Astrocyte (in vitro differentiated cells and primary cell): ENCODE measurements at regions not wholly inside any gene's neighbourhood (a gene's known extent, or its start where the extent isn't known, plus 50 kb on each side); places are given as distances from the start of the nearest gene placed in this dataset.

Experiments used
- DNase-seq: peaks from one replicate; pipeline ENCODE4 v3.0.0-alpha.2; 2010; ENCODE audit warnings: low read depth
- FAIRE-seq: peaks from 2 replicates; lab custom pipeline; 2011; peaks lifted over from hg19 to GRCh38; lab: Jason Lieb, UNC
- H2AFZ ChIP-seq: 2 replicates; pipeline ENCODE4 v1.6.0; 2012; ENCODE audit warnings: low read depth, low read length, inconsistent platforms
- H3K27ac ChIP-seq: 2 replicates; pipeline ENCODE4 v1.5.1; 2011; ENCODE audit warnings: low read depth, low read length, inconsistent platforms
- H3K27me3 ChIP-seq: 2 replicates; pipeline ENCODE4 v1.6.0; 2011; ENCODE audit warnings: low read length, inconsistent platforms; ENCODE audit not compliant: insufficient read depth
- H3K36me3 ChIP-seq: 2 replicates; pipeline ENCODE4 v1.5.1; 2011; ENCODE audit warnings: low read length, inconsistent platforms; ENCODE audit not compliant: insufficient read depth
- H3K4me1 ChIP-seq: 2 replicates; pipeline ENCODE4 v1.5.1; 2011; ENCODE audit warnings: low read length, inconsistent platforms; ENCODE audit not compliant: insufficient read depth
- H3K4me2 ChIP-seq: 2 replicates; pipeline ENCODE4 v1.6.0; 2012; ENCODE audit warnings: low read length, inconsistent platforms
- H3K4me3 ChIP-seq: 2 replicates; pipeline ENCODE4 v1.5.1; 2011; ENCODE audit warnings: low read depth, mild to moderate bottlenecking, low read length, inconsistent platforms; ENCODE audit not compliant: insufficient read depth
- H3K79me2 ChIP-seq: 2 replicates; pipeline ENCODE4 v1.6.0; 2012; ENCODE audit warnings: mild to moderate bottlenecking, low read length, inconsistent platforms; ENCODE audit not compliant: insufficient read depth
- H3K9ac ChIP-seq: 2 replicates; pipeline ENCODE4 v1.6.0; 2012; ENCODE audit warnings: mild to moderate bottlenecking, low read length, inconsistent platforms
- H3K9me3 ChIP-seq: 2 replicates; pipeline ENCODE4 v1.5.1; 2012; ENCODE audit warnings: low read depth, mild to moderate bottlenecking, low read length, inconsistent platforms; ENCODE audit not compliant: insufficient read depth
- H4K20me1 ChIP-seq: 2 replicates; pipeline ENCODE4 v1.6.0; 2012; ENCODE audit warnings: low read length, inconsistent platforms; ENCODE audit not compliant: insufficient read depth
- H3K27ac Mint-ChIP-seq: one replicate; pipeline ENCODE4 v1.8.0; 2021; ENCODE audit warnings: mild to moderate bottlenecking, mixed read lengths; ENCODE audit not compliant: unreplicated experiment
- H3K27me3 Mint-ChIP-seq: one replicate; pipeline ENCODE4 v1.8.0; 2021; ENCODE audit warnings: low read depth, mixed read lengths; ENCODE audit not compliant: unreplicated experiment
- H3K36me3 Mint-ChIP-seq: one replicate; pipeline ENCODE4 v1.8.0; 2021; ENCODE audit warnings: low read depth, mixed read lengths; ENCODE audit not compliant: unreplicated experiment
- H3K4me1 Mint-ChIP-seq: one replicate; pipeline ENCODE4 v1.8.0; 2021; ENCODE audit warnings: low read depth, mixed read lengths; ENCODE audit not compliant: unreplicated experiment
- H3K4me3 Mint-ChIP-seq: one replicate; pipeline ENCODE4 v1.8.0; 2021; ENCODE audit warnings: mild to moderate bottlenecking, moderate library complexity, mixed read lengths; ENCODE audit not compliant: unreplicated experiment
- H3K9me3 Mint-ChIP-seq: one replicate; pipeline ENCODE4 v1.8.0; 2021; ENCODE audit warnings: mild to moderate bottlenecking, mixed read lengths; ENCODE audit not compliant: unreplicated experiment
- CTCF ChIP-seq: IDR thresholded peaks from 2 replicates; pipeline ENCODE4 v1.5.1; 2011; ENCODE audit warnings: low read depth, mild to moderate bottlenecking, inconsistent platforms, low read length, moderate library complexity; ENCODE audit not compliant: insufficient read depth
- EZH2 ChIP-seq: IDR thresholded peaks from 2 replicates; pipeline ENCODE4 v1.6.1; 2012; ENCODE audit warnings: mild to moderate bottlenecking, low read length, inconsistent platforms; ENCODE audit not compliant: insufficient read depth

GRCh38 chr9:89768650-89769071 lies 163.8 kb downstream of the GADD45G start:
- H3K4me1 Mint-ChIP-seq = no peaks in the 10 kb centered on the region
- peaks cover 56% of the 10 kb centered on the region for H3K27me3 Mint-ChIP-seq
- H3K36me3 Mint-ChIP-seq = no peaks in the 10 kb centered on the region
- H2AFZ ChIP-seq = no peak overlapping the region
- no peak overlapping the region for H3K27ac Mint-ChIP-seq
- H3K4me3 Mint-ChIP-seq = no peak overlapping the region
- no peaks in the 10 kb centered on the region for H4K20me1 ChIP-seq
- no peak overlapping the region for H3K27ac ChIP-seq
- no peaks in the 10 kb centered on the region for H3K9me3 ChIP-seq
- H3K27me3 ChIP-seq = no peaks in the 10 kb centered on the region
- DNase-seq (no peak), FAIRE-seq (no peak)
- no peak for TF ChIP-seq CTCF
- TF ChIP-seq EZH2 = no peak
- H3K4me1 ChIP-seq = no peaks in the 10 kb centered on the region
- no peak overlapping the region for H3K9ac ChIP-seq
- H3K36me3 ChIP-seq = no peaks in the 10 kb centered on the region
- H3K9me3 Mint-ChIP-seq = no peaks in the 10 kb centered on the region
- no peak overlapping the region for H3K4me3 ChIP-seq
- H3K79me2 ChIP-seq = no peaks in the 10 kb centered on the region
- no peak overlapping the region for H3K4me2 ChIP-seq

DNA sequence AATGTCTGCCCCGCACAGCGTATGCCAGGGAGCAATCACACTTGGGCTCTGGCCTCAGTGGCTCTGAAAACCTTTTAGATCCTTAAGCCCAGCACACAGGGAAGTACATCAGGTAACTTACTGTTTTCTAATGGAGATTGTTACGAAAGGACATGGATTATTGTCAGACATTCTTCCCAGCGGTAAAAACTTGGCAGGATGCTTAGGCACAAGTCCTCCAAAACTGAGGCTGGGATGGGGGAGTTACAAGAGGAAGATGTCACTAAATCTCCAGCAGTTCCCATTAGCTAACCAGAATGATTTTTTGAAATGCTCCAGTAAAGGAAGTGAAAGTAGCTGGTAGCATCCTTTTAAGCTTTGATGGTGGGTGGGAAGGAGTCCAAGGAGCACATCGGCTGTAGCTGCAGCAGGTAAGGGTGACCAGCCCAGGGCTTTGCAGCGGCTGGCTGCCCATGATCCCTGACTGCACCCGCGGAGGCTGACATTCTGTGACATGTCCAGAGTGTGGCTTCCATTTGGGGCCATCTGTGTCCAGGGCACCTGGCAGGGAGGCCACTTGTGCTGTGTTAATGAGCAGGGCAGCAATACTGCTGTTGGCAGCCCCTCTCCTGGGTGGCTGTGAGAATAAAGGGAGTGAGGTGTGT lies 165.8 kb downstream of the GADD45G start:
- no peaks in the 10 kb centered on the region for H3K36me3 ChIP-seq
- H3K4me2 ChIP-seq = no peak overlapping the region
- no peaks in the 10 kb centered on the region for H3K4me1 ChIP-seq
- no peaks in the 10 kb centered on the region for H3K9me3 Mint-ChIP-seq
- H4K20me1 ChIP-seq = no peaks in the 10 kb centered on the region
- H3K36me3 Mint-ChIP-seq = no peaks in the 10 kb centered on the region
- H3K4me1 Mint-ChIP-seq = no peaks in the 10 kb centered on the region
- H3K9ac ChIP-seq = no peak overlapping the region
- no peak overlapping the region for H3K27ac ChIP-seq
- H3K79me2 ChIP-seq = no peaks in the 10 kb centered on the region
- H2AFZ ChIP-seq = no peak overlapping the region
- no peaks in the 10 kb centered on the region for H3K27me3 ChIP-seq
- H3K27ac Mint-ChIP-seq = no peak overlapping the region
- H3K4me3 Mint-ChIP-seq = no peak overlapping the region
- peaks cover 53% of the 10 kb centered on the region for H3K27me3 Mint-ChIP-seq
- FAIRE-seq (no peak), DNase-seq (no peak)
- H3K9me3 ChIP-seq = no peaks in the 10 kb centered on the region
- TF ChIP-seq CTCF (no peak), EZH2 (no peak)
- no peak overlapping the region for H3K4me3 ChIP-seq

DNA sequence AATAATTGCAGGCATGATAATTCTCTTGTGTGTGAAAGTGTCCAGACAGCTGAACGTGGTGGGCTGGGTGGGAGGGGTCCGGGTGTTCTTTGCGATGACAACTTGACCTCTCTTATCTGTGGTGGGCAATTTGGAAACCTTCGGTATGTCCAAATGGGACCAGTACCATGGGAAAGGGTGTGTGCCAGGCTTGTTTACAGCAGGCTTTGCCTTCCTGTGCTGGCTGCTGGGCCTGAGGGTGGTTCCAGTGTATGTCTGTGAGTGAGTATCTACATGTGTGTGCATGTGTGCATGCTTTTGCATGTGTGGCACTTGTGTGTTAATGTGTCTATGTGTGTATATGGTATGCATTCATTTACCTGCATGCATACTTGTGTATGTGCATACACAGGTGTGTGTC lies 166.4 kb downstream of the GADD45G start:
- TF ChIP-seq CTCF = no peak
- no peak for TF ChIP-seq EZH2
- Mint-ChIP-seq H3K36me3 (no peaks in the 10 kb centered on the region), H3K4me1 (no peaks in the 10 kb centered on the region), H3K27ac (no peak overlapping the region), H3K4me3 (no peak overlapping the region), H3K9me3 (no peaks in the 10 kb centered on the region), H3K27me3 (peaks cover 53% of the 10 kb centered on the region)
- DNase-seq = no peak
- Histone ChIP-seq H3K36me3 (no peaks in the 10 kb centered on the region), H4K20me1 (no peaks in the 10 kb centered on the region), H3K79me2 (no peaks in the 10 kb centered on the region), H3K9me3 (no peaks in the 10 kb centered on the region), H3K4me3 (no peak overlapping the region), H3K27me3 (no peaks in the 10 kb centered on the region), H2AFZ (no peak overlapping the region), H3K4me2 (no peak overlapping the region), H3K27ac (no peak overlapping the region), H3K9ac (no peak overlapping the region), H3K4me1 (no peaks in the 10 kb centered on the region)
- FAIRE-seq = no peak
